NCI-H1105 treated with DMSO at 0.1 percent for 48 hours (cell line): ENCODE measurements at regions not wholly inside any gene's neighbourhood (a gene's known extent, or its start where the extent isn't known, plus 50 kb on each side); places are given as distances from the start of the nearest gene placed in this dataset.
"Not testable (repeated sequence)": the region's sequence is repeated elsewhere in the genome, so short reads cannot be mapped to it uniquely, and the experiment has no call there.

Experiments
- DNase-seq: peaks from one replicate; lab custom pipeline; 2025; lab: John Stamatoyannopoulos, UW

- no peak for DNase-seq
These were observed 328.2 kb upstream of the COL3A1 start for GRCh38 chr2:188645986-188646385.

GRCh38 chr2:188647430-188648070 is 326.6 kb upstream of the COL3A1 start:
- no peak for DNase-seq

GRCh38 chr2:188659656-188660406 is 314.3 kb upstream of the COL3A1 start:
- DNase-seq = no peak

GRCh38 chr2:188663301-188663700 is 310.9 kb upstream of the COL3A1 start:
- no peak for DNase-seq

- DNase-seq = no peak
These were observed 309.8 kb upstream of the COL3A1 start for GRCh38 chr2:188664416-188664815.

- DNase-seq = no peak
These were observed 309.1 kb upstream of the COL3A1 start for GRCh38 chr2:188664951-188665595.

- no peak for DNase-seq
These were observed 308.4 kb upstream of the COL3A1 start for GRCh38 chr2:188665727-188666304.

- DNase-seq = no peak
These were observed 307.7 kb upstream of the COL3A1 start for GRCh38 chr2:188666503-188666902.

GRCh38 chr2:188668017-188668680 is 306.0 kb upstream of the COL3A1 start:
- DNase-seq = no peak

GRCh38 chr2:188675391-188676009 is 298.7 kb upstream of the COL3A1 start:
- DNase-seq = no peak

- no peak for DNase-seq
These were observed 298.2 kb upstream of the COL3A1 start for GRCh38 chr2:188676010-188676400.

- no peak for DNase-seq
These were observed 297.0 kb upstream of the COL3A1 start for GRCh38 chr2:188677142-188677541.

GRCh38 chr2:188678882-188679281 is 295.3 kb upstream of the COL3A1 start:
- DNase-seq = no peak

- no peak for DNase-seq
These were observed 291.3 kb upstream of the COL3A1 start for GRCh38 chr2:188682838-188683237.

GRCh38 chr2:188684795-188685194 is 289.4 kb upstream of the COL3A1 start:
- no peak for DNase-seq

- DNase-seq = no peak
These were observed 281.1 kb upstream of the COL3A1 start for GRCh38 chr2:188693111-188693510.

GRCh38 chr2:188693771-188694170 is 280.4 kb upstream of the COL3A1 start:
- DNase-seq = no peak

- no peak for DNase-seq
These were observed 278.2 kb upstream of the COL3A1 start for GRCh38 chr2:188695953-188696352.

- not testable (repeated sequence) for DNase-seq
These were observed 276.0 kb upstream of the COL3A1 start for GRCh38 chr2:188698151-188698550.

GRCh38 chr2:188701836-188702235 is 272.3 kb upstream of the COL3A1 start:
- no peak for DNase-seq

- no peak for DNase-seq
These were observed 269.0 kb upstream of the COL3A1 start for GRCh38 chr2:188705191-188705590.

GRCh38 chr2:188713961-188714360 is 260.2 kb upstream of the COL3A1 start:
- DNase-seq = no peak
